Left ventricle myocardium superior (tissue), 1 donor: ENCODE measurements at regions not wholly inside any gene's neighbourhood (a gene's known extent, or its start where the extent isn't known, plus 50 kb on each side); places are given as distances from the start of the nearest gene placed in this dataset.

Experiments
- ATAC-seq: fragments of 200-7000 bp; cut with Tn5 transposase; one replicate; pipeline ENCODE4 v1.9.1; 2020; ENCODE audit warnings: mild to moderate bottlenecking, moderate library complexity
- DNase-seq: peaks from one replicate; pipeline ENCODE4 v3.0.0-alpha.2; 2020
- intact Hi-C: fragments of 100-400 bp; cut with micrococcal nuclease; formaldehyde crosslinking; loops from one replicate; pipeline ENCODE4 v1.11.0; 2022
- donor health status: DM: no; HTN: yes; CAD: no; lungs with severe emphysema.

- DNase-seq (no peak), ATAC-seq (no peak)
- intact Hi-C loops, result no loop called here
Observed at GRCh38 chr1:227391211-227391610, 72.9 kb upstream of the CDC42BPA start.

DNA sequence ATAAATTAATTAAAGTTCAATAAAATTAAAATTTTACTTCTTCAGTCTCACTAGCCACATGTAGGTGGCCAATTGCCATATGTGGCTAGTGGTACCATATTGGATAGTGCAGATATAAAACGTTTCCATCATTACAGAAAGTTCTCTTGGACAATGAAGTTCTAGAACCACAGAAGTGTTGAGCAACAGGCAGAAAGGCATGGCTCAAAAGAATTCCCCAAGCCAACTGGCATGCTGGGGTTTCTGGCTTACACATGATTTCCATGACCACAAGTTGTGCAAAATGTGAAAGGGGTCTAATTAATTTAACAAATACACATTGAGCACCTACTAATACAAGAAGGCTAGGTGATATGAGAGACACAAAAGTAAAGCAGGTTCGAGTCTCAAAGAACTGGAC is 72.2 kb upstream of the CDC42BPA start:
- no peak for DNase-seq
- ATAC-seq, result no peak
- intact Hi-C loops, result no loop called here

DNA sequence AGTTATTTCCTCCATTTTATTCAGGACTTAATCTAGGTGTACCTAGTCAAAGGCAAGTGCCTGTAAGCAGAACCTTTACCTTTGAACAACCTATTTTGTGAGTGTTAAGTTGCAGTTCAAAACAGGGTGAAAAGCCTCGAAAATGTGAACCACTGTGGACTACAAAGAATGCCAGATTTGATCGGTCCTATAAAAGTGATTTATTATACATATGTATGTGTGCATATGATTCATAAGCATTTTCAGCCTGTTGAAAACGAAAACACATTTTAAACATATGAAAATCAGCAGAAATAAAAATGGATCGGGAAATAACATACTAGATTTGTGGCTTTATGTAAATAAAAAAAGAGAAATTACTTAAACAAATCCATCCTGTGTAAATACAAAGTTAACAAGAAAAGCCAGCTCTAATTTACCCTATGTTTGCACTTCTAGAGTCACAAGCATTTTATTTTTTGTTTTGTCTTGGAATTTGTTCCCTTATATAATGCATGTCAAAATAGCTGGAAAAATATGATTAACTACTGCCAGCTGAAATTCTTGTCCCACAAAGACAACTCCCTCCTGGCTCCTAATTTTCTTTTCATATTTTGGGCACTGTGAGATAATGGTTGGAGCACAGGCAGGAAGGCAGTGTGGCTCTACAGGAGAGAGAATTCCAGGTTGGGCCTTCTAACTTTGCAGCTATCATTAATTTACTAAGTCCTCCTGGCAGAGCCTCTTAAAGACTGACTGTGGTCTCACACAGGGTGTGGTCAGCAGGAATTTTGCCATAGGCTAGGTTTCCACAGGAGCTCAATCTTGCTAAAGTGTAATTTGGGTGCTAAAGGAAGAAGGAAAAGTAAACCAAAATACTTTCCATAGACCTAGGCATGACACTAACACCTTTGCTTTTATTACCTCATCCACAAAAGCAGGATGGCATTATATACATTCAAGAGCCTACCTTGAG is 70.2 kb upstream of the CDC42BPA start:
- intact Hi-C loops, result no loop called here

GRCh38 chr1:227379555-227379892 is 61.2 kb upstream of the CDC42BPA start:
- DNase-seq (no peak), ATAC-seq (no peak)
- intact Hi-C loops, result no loop called here

More for the DNA sequence above, 70.2 kb upstream of the CDC42BPA start:
- no peak for DNase-seq
- no peak for ATAC-seq

DNA sequence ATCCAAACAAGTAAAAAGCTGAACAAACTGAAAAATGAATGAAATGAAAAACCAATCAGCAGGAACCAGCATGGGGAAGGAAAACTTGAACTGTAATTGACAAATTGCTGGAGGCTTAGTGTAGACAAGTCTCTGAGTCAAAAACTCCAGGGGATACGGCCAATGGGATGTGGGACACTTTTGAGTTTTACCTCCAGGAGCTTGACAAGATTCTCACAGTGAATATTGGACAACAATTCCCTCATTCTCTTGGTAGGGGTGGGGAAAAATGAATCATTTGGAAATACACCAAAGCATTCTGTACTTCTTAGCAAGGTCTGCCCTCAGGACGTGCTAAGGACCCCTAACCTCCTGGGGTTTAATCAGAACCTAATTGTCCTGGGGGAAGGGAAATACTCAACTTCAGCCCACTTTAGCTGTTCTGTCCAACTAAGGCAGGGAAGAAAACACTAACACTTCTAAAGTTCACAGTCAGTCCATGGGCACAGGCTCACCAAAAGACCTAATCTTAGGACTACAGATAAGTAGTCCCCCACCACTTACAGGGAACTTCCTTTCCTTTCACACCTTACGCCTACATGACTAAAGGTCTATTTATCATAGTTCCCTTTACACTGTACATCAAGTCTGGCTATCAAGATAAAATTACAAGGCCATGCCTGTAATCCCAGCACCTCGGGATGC is 60.7 kb upstream of the CDC42BPA start:
- no peak for ATAC-seq
- DNase-seq, result no peak
- intact Hi-C loops, result no loop called here

DNA sequence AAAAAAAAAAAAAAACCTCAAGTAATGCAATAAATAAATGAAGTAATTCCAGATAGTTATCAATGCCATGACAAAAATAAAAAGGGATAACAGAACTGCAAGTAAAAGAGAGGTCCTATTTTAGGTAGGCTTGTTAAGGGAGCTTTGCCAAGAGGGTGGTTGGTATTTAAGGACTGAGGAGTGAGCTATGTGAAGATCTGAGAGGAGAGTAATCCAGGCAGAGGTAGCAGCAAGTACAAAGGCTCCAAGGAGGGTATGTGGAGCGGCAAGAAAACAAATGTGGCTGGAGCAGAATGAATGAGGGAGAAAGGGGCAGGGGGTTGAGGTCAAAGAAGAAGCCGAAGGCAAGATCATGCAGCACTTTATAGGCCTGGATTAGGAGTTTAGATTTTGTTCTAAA is 59.9 kb upstream of the CDC42BPA start:
- intact Hi-C loops, result no loop called here
- DNase-seq, result no peak
- ATAC-seq, result peak; percentile 81

DNA sequence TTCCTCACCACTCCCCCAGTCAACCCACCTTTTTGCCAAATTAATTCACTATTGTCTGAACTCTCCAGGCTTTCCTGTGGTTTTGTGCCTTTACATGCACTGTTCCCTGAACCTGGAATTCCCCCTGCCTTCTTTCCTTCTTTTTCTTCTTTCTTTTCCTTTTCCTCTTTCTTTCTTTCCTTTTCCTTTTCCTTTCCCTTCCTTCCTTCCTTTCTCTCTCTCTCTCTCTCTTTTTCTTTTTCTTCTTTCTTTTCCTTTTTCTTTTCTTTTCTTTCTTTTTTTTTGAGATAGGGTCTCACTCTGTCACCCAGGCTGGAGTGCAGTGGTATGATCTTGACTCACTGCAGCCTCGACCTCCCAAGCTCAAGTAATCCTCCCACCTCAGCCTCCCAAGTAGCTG is 56.6 kb upstream of the CDC42BPA start:
- intact Hi-C loops, result no loop called here
- no peak for DNase-seq
- no peak for ATAC-seq

DNA sequence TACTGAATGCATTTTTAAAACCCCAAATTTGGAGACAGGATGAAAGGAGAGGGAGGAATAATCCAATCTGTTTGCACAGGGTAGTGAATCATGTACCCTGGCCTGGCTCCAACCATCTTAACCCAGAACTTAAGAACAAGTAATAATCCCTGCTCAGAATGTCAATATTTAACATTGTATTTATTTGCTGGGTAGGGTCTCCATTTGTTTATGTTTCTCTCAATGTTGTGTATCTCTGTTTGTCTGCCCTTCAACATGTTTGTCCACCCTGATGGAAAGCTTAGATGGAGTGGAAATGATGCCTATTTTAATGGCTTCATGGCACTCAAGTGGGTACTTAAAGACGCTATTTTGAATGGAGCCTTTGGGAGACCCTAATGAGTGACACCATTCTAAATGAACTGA is 54.4 kb upstream of the CDC42BPA start:
- intact Hi-C loops, result no loop called here
- ATAC-seq (no peak), DNase-seq (no peak)

DNA sequence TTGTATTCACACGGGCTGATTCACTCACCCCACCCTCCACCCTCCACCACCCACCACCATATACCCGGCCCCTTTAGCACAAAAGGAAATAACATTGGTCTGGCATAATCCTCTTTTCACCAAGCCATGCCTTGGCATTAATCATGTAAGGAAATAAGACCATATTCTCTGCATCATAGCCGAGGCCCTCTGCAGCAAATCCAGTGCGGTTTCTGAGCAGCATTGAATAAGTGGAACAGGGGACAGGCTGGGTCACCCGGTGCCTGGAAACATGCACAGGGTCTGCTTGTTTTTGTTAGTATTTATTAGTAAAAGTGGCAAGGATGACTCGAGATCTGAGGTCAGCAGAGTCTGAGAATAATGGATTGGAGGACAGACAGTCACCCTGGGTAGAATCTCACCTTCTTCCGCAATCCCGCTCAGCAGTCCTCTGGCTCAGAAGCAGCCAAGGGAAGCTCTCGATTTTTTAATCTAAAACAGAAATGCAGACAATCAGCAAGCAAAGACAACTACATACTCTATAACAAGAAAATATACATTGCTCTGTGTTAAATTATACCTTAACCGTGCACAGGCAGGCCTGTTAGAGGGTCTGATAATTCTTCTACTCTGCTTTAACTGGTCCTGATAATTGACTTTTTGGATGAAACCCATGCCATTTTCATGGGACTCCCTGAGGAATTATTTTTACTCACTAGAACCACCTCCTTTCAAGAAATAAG is 52.4 kb upstream of the CDC42BPA start:
- ATAC-seq (no peak), DNase-seq (no peak)
- intact Hi-C loops, result no loop called here

- intact Hi-C loops, result no loop called here
- DNase-seq, result no peak
- ATAC-seq, result no peak
Observed at GRCh38 chr1:227369102-227369760, 50.9 kb upstream of the CDC42BPA start.
